NCI-H1092 treated with DMSO at 0.1 percent for 48 hours (cell line): ENCODE measurements at regions not wholly inside any gene's neighbourhood (a gene's known extent, or its start where the extent isn't known, plus 50 kb on each side); places are given as distances from the start of the nearest gene placed in this dataset.

Experiments
- DNase-seq: peaks from one replicate; lab custom pipeline; 2025; lab: John Stamatoyannopoulos, UW

DNA sequence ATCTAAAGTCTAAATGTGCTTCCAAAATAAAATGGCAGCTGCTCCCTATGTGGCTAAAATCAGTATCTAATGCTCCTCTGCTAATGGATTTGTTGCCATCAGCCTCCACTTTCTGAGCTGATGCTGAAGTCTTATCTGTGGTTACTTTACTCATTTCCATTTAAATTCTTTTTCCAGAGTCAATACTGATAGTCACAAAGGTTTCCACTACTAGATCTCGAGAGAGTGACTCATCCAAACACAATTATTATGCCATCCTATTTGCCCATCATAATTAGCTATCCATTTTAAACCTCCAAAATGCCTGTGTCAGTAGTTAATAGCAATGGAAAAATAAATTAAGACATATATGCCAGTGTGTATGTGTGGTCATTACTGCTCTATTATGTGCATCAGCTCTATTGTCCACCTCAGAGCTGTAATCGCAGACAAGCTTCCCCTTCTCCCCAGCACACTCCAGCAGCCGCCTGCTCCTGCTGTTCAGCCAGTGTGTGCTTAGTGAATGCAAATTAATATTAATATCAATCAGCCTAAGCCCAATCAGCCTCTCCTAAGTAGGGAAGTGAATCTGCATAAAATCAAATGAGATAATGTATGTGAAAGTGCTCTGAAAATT lies 199.8 kb upstream of the ZIC3 start:
- DNase-seq = peak; percentile 19

DNA sequence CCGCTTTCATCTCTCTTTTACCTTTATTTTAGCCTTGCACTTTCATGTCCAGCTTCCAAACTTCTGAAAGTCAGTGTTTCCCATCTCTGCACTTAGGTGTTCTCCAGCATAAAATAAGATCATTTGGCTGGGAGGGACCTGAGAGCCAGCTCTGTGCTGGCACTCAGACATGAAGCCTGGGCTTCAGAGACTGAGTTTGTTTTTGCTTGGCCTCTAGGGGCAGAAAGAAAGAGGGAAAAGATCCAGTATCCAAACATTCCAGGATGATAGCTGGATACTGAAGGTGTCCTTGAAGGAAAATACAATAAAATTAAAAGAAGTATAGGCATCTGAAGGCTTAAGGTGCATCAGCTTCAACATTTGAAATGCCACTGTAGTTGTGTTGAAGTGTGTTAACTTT lies 202.4 kb upstream of the ZIC3 start:
- no peak for DNase-seq

DNA sequence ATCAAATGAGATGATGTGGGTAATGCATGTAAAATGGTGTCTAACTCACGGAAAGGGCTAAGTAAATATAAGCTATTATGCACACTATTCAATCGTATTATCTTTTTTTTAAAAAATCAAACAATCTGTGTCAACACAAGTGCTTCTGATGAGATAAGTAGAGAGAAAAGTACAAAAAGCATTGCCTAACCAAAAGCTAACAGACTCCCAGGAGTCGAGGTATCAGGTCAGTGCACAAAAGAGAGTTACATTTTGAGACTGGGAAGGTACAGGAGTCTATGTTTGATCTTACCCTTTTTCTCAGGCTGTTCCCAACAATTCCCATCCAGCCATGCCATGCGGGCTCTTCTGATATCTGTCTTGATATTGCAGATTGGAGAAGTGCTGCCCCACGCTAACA lies 203.3 kb upstream of the ZIC3 start:
- DNase-seq = no peak

DNA sequence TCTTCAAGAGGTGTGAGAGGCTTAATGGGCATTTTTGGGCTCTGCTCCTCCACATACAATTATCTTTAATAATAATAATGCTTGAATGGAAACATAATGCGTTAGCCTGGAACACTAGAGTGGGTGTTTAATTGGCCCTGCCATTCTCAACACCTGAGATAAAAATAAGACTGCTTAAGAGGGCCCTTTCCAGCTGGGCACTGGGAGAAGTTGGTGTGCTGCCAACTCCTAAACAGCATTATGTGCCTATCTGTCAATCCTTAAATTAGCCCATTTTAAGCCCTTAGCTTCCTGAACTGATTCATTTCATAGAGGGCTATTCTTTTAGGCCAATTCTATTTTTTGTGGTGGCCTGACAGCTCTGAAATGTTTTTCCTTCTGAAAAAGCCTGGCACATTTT lies 211.1 kb upstream of the ZIC3 start:
- DNase-seq = peak; percentile 71

DNA sequence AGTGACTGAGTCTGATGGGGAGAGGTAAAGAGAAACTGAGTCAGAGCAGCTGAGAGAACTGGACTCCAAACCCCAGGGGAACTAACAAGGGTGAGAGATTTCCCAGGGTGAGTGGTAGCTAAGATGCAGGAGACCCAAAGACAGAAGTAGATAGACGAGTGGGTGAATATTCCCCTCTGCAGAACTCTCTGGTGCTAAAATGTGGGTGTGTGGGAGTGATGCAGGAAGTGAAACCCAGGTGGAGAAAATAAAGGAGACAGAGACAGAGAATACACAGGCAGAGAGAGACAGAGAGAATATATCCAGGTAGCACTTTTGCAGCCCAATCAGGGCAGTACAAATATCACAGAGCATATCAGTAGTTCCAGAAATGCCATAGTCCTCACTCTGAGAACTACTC lies 212.5 kb upstream of the ZIC3 start:
- DNase-seq = no peak

DNA sequence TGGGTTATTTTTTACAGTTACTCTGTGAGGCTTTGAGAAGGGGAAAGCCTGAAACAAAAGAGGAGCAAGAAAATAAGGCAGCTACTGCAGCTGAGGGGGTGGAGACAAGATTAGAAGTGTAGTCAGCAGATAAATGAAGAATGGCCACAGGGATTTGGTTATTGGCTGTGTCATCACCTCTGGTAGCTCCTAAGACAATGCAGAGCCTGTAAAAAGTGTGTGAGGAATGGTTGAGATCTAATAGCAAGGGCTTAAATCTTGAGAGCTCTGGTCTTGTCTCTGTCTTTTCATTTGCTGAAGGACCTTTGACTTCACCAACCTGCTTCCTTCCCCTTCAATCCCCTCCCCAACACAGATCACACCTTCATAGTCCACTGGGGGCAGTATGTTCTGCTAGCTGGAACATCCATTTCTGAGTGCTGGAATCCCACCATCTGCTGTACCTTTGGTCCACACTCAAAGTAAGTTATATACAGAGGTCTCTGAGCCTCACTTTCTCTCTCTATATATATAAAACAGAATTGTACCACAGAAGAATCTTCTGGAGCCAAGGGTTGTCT lies 213.7 kb upstream of the ZIC3 start:
- DNase-seq = no peak

DNA sequence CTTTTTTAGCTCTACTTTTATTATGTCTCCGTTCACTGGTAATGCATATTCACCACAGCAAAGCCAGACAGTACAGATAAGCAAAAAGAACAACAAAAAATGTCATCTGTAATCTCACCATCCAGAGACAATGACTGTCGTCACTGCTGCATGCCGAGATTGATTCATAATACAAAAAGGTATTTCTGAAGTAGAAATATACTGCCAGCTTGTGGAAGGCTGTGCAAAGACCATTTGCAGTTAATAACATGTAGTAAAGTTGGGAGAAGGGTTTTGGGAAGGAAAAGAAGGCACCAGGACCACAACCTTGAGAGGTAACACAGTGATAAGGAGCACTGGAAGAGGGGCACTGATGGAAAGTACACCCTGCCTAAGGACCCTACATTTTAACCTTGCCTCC lies 223.0 kb upstream of the ZIC3 start:
- DNase-seq = no peak

DNA sequence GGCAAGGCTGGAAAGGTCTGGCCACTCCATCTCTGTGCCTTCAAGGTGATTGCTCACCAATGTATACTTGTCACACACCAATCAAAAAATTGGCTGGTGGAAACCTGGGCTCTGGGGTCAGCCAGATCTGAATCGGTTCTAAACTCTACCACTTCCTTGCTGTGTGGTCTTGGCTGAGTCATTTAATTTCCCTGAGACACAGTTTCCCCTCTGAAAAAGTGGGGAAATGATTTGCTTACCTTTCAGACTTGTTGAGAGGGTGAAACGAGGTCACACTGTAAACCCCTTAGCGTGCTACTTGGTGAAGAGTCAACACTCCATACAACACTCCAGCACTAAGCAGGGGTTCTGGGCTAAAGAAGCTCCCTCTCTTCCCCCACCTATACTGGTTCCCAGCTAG lies 252.3 kb upstream of the ZIC3 start:
- no peak for DNase-seq

DNA sequence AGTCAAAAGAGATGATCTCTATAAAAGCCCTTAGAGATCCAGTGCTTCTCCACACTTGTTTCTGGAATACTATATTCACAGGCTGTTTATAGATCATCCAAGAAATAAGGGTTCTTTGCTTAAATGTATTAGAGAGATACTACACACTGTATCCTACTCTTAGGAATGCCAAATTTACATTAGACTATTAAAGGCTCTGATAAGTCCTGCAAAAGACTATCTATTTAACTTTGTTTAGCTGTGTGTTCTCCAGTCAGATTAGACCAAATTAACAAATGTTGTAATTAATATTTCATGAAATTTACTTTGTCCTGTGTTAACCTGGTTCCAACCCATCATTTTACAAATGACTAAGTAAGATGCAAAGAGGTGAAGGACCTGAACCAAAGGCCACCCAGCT lies 260.5 kb upstream of the ZIC3 start:
- no peak for DNase-seq

DNA sequence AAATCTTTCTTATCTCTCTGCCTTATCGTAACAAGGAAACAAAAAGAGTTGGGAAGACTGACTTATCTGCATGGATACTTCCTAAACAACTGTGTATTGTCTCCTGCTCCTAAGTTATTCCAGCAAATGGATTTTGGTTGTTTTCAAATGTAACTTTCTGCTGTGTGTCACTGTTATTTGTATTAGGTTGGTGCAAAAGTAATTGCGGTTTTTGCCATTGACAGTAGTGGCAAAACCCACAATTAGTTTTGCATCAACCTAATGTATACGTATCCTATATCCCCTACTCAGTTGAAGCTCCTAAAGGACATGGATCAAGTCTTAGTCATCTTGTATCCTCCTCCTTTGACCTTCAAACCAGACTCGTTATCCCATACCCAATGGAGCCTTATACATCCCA lies 263.4 kb upstream of the GPR101 start:
- DNase-seq = no peak

DNA sequence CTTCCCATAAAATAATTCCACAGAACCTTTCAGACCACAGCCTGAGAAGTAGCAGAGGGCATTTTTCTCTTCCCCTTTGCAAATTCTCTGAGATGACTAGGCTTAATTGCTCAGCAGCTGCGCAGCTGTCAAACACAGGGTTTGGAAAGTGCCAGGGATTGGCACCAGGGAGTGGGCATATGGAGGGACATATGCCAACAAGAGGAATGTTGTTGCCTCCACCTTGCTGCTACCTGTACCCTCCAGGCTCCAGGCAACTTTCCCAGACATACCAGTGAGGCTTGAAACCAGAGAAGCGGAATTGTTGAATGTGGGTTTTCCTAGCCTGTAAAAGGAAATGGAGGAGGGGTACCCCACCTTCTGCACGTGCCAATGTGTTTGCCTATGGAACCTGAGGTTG lies 256.2 kb upstream of the GPR101 start:
- DNase-seq = no peak

DNA sequence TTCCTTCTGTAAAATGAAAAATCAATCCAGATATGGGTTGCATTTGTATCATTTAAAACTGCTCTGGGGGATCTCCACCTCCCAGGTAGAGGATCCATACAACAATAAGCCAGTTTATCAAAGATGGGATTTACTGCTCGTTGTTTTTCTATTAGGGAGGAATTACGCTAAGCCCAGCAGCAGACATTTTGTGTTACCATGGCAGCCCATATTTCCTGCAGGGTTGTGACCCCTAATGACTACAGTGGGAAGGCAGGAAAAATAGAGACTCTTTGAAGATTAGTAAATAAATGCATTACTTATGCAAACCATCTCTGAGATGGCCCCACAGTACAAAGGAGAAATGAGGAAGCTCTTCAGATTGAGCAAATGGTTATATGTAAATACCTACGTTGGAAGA lies 253.4 kb upstream of the GPR101 start:
- DNase-seq = no peak

DNA sequence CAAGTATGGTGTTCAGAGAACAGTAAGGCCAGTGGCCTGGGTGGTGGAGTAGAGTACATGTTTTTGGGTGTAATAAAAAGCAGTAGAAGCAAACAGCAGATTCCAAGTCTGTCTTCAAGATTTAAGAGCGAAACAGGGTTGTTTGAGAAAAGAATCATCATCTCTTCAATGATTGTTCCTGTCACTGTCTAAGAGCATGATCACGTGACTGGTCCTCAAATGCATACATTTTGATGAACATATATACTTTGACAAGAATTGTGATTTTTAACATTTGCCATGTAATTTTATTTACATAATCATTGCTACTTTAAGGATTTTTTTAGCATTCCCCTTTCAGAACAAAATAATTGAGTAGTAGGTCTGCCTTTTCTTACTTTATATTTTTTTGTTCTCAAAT lies 252.6 kb upstream of the GPR101 start:
- DNase-seq = no peak

DNA sequence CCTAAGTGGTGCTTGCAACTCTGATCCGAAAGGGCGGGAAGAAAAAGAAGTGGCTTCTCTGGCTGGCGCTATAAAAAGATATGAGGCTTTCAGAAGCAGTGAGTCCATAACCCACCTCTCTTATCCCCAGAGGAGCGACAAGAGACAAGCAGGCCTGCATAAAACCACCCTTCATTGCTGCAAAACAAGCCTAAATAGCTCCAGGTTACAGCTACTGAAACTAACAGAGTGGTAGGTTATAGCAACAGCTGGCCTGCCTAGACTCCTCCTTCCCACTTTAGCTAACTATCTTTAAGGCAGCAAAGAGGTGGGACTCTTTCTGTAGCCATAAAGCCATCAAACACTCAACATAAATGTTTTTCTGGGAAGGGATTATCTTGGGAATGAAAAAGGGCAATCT lies 245.0 kb upstream of the GPR101 start:
- no peak for DNase-seq

DNA sequence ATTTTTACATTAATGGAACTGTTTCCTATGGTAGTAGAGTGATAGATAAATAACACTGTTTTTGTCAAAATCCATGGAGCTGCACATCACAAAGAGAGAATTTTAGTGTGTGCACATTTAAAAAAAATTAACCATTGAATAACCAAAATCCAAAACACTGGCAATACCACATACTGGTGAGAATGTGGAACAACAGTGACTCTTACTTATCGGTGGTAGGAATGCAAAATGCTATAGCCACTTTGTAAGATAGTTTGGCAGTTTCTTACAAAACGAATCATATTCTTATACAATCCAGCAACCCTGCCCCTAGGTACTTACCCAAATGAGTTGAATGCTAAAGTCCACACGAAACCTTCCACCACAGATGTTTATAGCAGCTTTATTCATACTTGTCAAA lies 229.6 kb upstream of the GPR101 start:
- DNase-seq = no peak

DNA sequence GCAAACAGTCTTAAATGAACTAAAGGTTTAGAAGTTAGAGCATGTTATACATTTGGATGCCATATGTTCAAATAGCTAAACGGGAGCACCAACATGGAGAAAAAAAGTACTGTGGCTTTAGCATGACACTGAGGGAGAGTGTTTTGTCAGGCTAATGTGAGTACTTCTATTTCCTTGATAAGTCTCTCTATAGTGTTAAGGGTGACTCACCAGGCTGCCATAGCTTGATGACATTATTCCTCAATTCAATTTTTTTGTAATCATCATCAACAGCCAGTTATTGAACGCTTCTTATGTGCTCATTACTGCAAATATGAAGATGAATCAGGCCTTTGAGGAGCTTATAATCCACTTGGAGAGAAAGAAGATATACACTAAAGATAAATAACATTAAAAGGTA lies 211.4 kb upstream of the GPR101 start:
- DNase-seq = no peak

DNA sequence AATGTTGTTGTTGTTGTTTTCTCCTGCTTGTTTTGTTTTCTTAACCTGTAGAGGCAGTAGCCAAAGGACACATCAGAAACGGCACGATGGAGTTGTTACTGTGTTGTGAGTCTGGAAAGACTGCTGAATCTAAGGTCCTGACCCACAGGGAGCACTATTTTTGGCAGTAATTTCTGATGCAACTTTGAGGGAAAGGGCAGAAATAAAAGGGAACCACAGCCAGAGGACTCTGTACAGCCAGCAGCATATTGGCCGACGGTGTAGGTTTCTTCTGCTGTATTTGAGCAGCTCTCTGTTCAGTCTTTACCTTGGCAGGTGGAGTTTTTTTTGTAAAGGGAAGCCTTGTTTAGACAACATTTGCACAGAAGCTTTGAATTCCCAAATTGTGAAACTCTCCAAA lies 203.0 kb upstream of the GPR101 start:
- DNase-seq = no peak

DNA sequence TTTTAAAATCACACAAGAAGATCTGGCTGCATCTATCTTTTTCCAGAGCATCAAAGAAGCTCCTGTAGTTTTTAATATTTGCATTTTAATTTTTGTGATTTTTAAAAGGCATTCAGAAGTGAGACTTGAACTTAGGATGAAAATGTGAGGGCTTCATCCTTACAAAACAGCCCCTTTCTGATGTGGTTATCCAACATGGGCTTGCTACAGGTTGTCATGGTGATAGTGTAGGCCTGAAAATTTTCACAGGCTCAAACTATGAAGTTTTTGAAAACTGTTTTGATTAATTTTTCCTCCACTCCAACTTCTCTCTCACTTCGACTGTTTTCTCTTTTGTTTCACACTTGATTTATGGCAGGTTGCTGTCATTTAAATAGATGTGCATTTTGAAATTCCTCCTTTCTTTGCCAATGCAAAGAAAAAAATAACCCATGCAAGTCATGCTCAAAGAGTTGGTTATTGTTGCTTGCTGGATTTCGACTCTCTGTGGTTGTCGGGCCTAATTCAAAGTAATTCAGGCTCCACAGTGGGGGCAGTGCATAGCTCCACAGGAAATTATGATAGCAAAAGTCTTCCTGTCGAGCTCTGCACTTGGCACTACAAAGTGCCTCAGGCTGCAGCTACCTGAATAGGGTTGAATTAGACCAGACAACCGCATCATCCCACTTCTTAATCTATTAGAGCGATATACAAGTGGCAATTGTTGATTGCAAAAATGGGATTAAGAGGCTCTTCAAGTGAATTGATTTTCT lies 201.0 kb upstream of the GPR101 start:
- DNase-seq = no peak

DNA sequence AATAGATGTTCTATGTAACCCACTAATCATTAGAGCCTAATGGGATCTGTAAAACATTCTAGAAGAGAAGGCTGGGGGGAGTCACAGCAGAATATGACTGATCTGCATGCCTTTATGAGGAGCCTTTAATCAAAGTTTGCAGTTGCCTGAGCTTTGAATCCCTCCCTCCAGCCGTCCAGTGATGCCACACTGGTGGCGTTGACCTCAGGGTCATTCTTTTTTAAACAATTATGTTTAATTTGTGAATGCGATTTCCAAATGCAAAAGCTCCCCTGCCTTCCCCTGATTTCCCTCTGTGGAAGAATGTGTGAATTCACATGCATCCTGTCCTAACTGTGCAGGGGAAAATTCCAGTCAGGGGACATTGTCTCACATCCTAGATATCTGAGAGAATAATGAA lies 199.7 kb upstream of the GPR101 start:
- DNase-seq = no peak

DNA sequence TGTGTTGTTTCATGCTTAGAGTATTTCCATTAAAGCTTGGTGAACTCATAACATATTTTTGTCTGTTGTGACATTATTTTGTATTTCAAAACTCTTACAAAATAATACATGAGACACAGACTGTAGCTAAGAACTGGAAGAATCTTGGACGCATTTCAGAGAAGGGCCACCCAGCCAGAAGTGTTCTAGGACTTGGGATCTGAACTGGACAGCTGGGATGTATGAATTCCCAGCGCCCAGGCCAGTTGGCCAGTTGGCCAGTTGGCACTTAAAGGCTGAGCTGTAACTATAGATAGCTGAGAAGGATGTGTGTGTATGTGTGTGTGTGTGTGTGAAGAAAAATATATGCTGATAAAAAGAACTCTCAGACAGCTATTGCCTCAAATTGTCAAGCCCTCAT lies 193.4 kb upstream of the GPR101 start:
- no peak for DNase-seq

DNA sequence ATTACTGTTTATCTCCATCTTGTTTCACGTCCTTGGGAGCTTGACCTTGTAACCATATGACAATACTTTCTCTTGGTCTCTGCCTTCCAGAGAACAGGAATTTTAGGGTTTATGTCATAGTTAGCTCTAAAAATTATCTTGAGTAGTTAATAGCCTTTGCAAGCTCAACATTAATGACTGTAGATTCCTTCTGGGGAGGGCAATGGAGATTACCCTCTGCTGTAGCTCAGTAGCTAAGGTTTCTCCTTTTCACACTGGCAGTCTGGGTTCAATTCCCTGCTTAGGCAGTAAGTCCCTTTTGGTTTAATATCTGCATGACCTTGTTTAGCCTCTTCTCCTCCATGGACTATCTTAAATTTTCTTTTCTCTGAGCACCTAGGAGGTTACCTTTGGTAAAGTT lies 181.7 kb upstream of the GPR101 start:
- DNase-seq = no peak

DNA sequence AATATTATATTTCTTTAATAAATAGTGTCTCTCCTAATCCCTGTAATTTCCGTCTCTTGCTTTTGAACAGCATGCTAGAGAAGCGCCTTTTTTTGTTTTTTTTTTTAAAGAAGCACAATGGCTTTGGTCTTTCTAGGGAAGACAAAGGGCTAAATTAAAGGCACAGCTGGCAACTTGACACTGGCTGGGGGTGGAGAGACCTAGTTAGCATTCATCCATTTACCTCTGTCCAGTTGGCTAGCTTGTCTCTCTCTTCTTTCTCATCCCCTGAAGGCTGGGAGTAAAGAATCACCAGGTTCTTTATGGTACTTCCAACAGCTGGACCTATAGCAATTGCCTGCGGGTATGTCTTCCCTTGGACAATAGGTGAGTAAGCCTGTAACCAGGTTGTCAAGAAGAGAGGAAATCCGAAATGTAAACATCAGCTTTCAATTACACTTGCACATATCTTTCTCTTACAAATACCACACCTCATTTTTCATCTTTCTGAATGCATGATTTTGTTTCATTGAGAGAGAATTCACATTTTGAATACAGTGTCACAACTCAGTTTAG lies 178.4 kb upstream of the GPR101 start:
- DNase-seq = no peak

DNA sequence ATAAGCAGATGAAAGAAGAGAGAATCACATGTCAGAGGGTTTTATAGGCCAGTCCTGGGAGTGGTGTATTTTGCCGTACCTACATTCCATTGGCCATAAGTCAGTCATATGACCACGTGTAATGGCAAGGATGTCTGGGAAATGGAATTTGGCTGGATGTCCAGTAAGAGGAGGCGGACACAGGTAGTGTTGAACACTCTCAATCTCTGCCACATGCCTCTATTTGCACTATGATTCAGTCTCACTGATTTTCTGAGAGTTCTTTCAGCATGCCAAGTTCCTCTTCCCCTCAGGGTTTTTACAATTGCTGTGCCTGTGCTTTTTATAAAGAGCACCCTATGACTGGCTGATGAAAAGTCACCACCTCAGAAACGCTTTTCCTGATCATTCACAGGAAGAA lies 164.2 kb upstream of the GPR101 start:
- no peak for DNase-seq

DNA sequence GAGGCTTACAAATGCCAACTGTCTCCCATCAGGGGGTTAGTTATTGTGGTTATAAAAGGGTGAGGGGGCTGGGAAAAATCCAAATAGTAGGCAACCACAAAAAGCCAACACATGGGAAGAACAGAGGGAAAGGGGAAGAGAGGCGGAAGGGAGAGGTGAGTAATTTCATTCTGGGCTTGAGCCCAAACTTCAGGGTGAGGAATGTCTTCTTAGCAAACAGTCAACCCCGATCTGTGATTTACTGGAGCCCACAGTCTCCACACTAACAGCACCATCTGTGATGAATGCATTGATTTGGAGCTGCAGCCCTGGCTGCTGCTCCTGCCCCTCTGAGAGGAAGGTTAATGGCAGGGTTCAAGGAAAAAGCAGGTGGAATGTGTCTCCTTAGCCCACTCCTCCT lies 162.2 kb upstream of the GPR101 start:
- no peak for DNase-seq
